Activated T-cell treated with anti-CD3 and anti-CD28 coated beads for 4 hours (primary cell): ENCODE measurements at regions not wholly inside any gene's neighbourhood (a gene's known extent, or its start where the extent isn't known, plus 50 kb on each side); places are given as distances from the start of the nearest gene placed in this dataset.
"Not testable (repeated sequence)": the region's sequence is repeated elsewhere in the genome, so short reads cannot be mapped to it uniquely, and the experiment has no call there.

Experiments used
- DNase-seq: peaks from one replicate; pipeline ENCODE4 v3.0.0-alpha.2; 2020

DNA sequence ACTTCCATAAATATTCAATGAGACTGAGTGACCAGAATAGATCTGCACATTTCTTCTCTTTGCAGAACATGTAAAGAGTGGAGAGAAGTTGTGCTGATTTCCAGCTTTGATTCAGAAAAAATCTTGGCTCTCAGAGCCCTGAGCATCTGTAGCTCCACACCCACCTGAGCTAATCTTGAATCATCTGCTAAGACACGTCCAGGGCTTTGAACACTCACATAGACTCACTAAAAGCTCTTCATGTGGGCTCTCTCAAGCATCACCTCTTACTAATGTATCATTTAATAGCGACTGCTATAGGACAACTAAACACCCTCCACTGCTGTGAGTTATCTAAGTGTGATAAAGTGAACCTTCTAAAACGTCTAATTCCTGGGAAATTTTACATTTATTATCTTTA lies 147.7 kb upstream of the GRIA3 start:
- no peak for DNase-seq

DNA sequence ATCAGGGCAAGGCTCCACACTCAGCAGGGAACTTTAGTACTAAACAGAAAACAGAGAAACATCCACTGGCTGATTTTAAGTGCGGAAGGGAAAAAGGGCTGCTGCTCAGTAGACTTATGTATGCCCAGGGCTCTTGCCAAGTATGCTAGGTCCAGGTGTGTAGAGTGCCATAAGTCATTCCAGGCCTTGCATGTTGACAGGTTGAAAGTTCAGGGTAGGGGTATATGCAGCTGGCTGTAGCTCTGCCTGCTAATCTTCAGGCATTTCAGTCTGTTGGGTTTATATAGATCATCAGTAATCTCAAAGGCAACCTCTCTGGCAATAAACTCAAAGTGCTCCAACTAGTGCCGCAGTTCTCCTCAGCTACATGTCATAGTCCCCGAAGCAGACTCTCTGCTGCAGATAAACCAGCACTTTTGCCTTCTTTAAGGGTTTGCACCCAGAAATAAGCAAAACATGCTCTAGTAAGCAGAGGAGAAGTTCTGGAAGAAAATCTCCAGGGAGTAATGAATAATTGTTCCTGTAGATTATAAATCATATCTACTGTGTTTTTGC lies 134.9 kb upstream of the GRIA3 start:
- DNase-seq: no peak

DNA sequence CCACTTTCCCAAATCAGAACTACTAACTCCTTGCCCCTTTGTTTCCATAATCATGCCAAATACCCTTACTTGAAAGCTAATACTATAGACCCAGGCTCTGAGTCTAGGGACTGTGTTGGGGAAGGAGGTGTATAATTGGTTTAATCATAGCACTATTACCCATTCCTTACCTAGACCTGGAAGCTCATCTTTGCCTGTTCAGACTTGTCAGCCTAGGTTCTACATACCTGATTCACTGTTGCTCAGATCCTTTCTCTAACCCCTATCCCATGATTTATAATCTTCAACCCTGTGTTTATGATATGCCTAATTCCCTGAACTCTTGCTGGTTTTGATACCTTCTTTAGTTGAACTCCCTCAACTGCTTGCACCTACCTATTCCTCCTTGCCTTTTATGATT lies 123.1 kb upstream of the GRIA3 start:
- DNase-seq: no peak

DNA sequence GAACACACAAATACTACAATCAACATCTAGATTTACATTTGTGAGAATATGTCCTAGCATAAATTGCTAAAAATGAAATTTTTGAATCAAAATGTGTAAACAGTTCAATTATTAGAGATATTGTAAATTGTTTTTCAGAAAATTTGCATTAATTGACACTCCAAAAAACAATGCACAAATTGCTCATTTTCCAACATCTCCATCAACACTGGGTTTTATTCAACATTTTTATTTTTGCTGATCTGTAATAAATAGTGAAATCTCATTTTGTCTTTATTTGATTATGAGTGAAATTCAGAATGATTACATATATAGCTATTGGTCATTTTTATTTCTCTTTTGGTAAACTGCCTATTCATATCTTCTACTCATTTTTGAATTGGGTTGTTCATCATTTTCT lies 120.0 kb upstream of the GRIA3 start:
- DNase-seq: no peak

DNA sequence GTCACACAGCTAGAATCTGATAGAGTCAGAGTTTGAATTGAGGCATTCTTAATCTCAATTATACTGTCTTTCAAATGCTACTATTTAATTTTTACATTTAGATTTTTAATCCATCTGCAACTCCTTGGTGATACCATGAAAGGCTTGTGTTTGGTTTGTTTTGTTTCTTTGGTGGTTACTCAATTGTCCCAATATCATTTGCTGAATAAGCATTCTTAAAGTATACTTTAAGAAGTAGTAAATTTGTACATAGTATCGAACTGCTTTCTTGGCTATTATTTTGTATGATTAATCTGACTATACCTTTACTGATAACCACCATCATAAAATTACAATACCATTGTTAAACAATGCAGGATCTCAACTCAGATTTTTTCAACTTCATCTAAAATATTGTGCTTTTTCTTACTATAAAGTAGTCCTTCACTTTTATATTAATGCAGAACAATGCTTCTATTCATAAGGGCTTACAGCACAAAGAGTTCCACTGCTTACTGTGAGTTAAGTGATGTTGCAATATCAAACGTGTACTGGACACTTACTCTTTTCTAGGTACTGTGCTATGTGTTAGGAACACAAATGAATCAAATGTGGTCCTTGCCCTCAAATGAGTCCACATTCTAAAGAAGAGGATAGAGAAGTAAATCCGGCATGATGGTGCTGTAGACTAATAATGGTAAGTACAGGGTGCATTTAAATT lies 111.2 kb upstream of the GRIA3 start:
- no peak for DNase-seq

DNA sequence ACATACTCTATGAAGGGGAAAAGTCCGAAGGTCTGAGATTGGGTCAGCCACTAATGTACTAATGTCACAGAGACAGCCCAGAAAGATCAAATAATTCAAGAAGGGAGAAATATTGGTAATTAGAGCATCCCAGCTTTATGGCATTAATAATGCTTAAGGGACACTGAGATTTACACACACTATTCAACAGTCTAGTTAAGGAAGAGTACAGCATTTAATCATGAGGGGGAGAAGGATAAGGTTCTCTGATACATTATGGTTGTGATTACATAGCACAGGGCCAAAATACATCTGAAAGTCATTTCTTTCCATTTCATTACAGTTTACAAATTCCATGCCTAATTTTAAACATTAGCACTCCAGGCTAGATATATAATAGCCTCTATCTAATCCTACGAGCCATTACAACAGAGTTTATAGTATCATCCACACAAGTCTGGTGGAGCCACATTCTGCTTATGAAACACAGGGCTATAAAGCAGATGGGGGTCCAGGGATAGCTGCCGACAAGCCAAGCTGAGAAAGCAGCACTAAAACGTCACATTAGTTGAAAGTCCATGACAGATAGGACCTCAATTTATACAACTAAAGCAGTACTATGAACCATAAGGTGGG lies 108.0 kb upstream of the GRIA3 start:
- DNase-seq: no peak

DNA sequence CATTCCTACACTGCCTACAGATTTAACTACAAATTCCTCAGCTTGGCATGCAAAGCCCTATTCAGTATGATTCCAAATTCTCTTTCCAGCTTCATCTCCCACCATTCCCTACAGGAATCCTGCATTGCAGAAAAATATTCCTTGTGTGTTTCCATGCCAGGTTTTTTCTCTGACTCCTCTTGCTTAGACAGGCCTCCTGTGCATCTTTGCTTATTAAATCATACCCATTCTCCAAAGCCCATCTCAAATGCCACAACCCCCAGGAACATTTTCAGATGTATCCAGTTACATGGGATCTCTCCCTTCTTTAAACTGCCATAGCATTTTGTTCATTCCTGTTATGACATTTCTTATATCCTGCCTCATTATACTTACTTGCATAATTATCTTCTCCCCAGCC lies 106.4 kb upstream of the GRIA3 start:
- DNase-seq: no peak

DNA sequence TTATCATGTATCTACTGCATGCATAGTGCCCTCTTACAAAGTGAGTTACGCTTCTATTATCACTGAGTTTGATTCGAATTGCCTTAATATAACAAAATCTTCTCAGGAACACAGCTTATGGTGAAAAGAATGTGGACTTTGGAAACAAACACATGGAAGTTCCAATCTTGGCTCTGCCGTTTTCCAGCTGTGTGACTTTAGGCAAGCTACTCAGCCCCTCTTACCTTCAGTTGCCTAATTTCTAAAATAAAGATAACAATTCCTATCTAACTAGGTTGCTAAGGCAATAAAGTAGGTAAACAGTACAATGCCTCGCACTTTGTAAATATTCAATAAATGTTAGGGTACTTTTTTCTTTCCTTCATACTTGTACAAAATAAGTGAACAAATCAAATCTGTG lies 104.0 kb upstream of the GRIA3 start:
- no peak for DNase-seq

DNA sequence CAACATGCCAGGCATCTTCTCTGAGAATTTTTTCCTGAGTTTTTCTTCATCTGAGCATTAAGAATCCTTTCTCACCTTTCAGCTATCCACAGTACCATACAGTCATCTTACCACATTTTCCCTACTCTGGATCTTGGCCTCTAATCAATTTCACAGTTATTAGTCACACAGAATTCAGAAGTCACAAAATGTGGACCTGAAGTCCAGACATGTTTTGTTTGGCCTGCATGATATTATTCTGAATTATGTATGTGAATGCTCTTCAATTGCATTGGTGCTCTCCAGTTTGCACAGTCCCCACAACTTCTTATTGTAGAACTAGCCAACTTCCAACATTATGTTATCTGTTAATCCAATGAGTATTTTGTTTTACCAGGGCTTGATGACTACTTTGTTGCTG lies 102.3 kb upstream of the GRIA3 start:
- no peak for DNase-seq

DNA sequence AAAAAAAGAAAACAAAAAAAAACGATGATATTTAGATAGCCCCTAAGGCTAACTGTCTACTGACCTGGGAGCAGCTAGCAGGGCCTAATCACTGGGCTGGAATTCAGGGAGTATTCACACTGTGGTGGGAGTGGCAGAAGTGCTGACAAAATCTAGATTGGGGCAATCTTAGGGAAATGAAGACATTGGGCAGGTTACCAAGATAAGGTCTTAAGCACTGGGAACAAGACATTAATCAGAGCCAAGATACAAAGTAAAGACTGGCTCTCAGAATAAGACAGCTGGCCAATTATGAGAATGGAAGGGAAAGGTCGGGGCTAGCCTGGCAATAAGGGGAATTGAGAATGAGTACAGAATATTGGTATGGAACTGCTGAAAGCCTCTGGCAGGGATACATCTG lies 100.2 kb upstream of the GRIA3 start:
- DNase-seq: no peak

DNA sequence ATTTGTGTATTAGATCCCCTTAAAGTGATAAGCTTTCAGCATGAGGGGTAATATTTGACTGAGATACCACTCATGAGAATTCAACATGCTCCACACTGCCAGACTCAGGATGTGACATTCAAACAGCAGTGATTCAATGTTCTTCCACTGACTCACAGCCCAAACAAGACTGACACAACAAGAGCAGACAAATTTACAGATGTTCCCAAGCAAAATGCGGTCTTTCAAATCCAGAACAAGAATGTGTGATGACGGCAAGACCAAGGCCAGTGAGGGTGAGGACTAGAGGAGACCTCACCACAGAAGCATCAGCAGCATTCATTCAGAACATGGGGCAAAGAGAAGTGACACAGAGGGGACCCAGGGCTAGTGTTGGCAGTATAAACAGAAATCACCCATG lies 99.3 kb upstream of the GRIA3 start:
- no peak for DNase-seq

DNA sequence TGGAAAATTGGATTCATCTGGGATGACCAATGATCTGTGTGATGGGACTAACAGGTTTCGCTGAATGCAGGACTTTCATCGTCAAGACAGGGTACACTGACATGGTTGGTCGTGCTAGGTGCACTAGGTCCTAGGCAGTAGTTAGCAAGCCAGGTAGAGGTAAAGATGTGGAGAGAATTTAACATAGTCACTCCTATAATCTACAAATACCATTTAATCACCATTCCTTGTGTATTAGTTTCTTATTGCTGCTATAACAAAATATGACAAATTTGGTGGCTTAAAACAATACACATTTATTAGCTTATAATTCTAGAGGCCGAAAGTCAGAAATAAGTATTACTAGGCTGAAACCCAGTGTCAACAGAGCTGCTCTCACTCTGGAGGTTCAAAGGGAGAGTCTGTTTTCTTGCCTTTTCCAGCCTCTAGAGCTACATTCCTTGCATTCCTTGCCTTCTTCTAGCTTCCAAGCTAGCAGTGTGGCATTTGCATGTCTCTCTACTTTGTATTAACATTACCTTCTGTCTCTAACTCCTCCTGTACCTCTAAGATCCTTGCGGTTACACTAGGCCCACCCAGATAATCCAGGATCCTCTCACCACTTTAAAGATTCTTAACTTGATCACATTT lies 98.7 kb upstream of the GRIA3 start:
- DNase-seq: no peak

DNA sequence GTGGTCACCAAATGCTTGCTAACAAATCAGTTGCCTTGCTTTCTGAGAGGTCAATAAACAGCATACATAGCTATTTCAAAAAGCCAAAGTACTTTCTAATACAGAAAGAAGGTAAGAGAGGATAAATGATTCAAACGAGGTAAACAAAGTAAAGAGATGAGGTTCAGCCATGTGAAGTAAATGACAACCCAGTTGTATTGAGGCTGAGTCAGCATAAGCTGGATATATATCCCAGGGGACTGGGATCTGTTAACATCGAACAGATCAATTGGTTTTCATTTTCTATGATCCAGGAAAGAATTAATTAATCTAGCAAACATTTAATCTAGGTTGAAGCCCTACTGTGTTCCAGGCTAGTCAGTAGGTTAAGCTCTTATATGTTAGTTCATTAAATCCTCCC lies 97.3 kb upstream of the GRIA3 start:
- DNase-seq: no peak

DNA sequence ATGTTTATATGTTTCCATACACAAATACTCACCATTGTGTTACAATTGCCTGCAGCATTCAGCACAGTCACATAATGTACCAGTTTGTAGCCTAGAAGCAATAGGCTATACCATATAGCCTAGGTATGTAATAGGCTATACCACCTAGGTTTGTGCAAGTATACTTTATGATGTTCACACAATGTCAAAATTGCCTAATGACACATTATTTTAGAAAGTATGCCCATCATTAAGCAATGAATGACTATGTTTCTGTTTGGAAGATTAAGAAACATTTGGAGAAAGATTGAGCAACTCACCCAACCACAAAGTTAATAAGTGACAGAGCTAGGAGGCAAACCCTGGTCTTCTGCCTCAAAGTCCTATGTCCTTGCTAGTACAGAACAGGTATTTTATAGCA lies 96.8 kb upstream of the GRIA3 start:
- no peak for DNase-seq

DNA sequence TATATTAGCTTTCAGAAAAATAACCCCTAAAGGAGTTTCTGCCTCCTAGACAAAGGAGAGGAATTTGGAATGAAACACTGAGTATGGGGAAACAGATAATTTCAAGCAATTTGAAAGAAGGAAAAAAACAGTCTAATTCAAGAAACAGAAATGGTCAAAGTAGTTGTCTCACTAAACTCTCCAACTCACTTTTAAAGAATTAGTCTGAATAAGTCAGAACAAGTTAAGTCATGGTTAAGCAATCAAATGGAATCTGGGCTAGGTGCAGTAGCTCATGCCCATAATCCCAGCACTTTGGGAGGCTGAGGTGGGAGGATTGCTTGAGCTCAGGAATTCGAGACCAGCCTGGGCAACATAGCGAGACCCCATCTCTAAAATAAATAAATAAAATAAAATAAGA lies 95.7 kb upstream of the GRIA3 start:
- no peak for DNase-seq

DNA sequence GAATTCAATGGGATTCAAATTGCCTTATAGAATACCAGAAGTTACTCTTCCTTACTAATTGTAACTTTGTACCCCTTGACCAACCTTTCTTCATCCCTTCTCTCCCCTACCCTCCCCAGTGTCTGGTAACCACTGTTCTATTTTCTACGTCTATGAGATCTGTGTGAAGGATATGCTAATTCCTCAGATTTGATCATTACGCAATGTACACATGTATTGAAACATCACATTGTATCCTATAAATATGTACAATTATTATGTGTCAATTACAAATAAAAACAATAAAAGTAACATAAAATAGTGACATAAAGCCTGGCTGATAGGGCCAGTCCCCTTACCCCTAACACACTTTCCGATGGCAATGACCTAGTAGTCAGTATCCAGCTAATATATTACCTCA lies 95.1 kb upstream of the GRIA3 start:
- DNase-seq: no peak

DNA sequence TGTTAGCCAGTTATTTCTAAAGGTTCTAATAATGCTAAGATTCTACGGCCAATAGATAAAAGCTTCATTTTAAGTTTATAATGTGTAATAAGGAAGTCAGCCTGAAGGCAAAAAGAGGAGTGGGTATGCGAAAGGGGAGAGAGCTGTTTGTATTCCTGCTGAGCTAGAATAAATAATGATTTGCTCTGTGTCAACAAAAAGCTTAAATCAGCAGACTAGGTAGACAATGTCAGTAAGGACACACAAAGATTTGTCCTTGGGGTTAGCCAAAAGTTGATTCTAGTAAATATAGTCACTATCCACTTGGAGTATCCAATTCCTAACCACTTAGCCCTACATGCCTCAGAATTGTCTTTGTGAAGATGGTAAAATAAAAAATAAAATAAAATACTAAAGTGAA lies 90.3 kb upstream of the GRIA3 start:
- DNase-seq: no peak

DNA sequence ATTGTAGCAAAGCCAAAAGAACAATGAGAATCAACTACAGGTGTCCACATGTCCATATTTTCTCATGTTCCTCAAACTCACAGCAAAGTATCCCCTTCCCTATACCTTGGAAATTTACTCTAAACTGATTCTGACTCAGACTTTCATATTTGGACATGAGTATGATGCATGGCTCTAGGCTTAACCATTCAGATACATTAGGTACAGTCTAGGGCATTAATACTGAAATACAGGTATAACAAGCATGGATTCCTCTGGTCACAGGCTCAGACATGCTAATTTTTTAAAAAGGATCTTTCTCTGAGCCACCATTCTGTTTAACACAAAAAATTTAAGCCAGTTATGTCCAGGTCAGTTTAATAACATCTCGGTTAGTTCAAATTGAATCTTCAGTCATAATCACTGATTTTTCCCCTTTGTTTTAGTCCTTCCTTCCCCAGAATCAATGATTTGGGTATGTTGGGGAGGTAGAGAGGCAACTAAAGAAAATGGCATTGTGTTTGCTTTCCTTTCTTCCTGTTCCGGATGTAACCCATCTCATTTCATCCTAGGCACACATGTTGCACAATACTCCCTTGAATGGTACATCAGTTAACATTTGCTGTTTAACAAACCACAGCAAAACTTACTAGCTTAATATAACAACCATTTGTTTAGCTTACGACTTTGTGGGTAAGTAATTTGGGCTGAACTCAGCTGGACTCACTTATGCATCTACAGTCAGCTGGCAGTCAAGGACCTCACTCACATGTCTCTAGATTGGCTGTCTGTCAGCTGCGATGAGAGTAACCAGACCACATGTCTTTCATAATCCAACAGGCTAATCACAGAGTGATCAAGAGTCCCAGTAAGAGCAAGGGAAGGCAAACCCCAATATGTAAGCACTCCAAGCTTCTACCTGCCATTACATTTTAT lies 75.3 kb upstream of the GRIA3 start:
- DNase-seq: no peak

DNA sequence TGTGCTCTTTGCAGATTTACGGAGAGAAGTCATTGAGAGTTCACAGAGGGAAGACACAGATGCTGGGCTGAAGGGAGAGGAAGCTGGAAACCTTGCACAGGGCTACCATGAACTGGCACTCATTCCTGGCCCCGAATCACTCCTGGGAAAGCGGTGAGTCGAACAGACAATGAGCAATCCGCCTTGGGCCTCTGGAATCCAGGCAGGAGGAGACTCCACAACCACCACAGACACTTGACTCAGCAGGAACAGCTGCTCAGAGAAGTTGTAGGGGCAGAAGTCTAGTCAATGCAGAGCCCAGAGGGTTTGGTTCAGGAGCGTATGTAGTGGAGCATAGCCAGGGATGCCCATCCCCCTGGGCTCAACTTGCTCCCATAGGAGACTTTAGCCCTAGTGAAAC lies 62.8 kb upstream of the GRIA3 start:
- no peak for DNase-seq

DNA sequence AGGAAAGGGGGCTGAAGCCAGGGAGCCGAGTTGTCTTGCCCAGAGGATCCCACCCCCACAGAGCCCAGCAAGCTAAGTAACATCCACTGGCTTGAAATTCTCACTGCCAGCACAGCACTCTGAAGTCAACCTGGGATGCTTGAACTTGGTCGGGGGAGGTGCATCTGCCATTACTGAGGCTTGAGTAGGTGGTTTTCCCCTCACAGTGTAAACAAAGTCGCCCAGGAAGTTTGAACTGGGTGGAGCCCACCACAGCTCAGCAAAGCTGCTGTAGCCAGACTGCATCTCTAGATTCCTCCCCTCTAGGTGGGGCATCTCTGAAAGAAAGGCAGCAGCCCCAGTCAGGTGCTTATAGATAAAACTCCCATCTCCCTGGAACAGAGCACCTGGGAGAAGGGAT lies 54.3 kb upstream of the GRIA3 start:
- DNase-seq: not testable (repeated sequence)
